HCT116 (cell line): ENCODE measurements at regions not wholly inside any gene's neighbourhood (a gene's known extent, or its start where the extent isn't known, plus 50 kb on each side); places are given as distances from the start of the nearest gene placed in this dataset.

Experiments
- ATAC-seq: fragments of 200-7000 bp; cut with Tn5 transposase; 2 replicates; pipeline ENCODE4 v1.9.1; 2020; ENCODE audit warnings: mild to moderate bottlenecking, moderate library complexity
- BruUV-seq: library from RNA; stranded (reverse); fragments of 400-500 nt; replicated peaks from 2 replicates; lab custom pipeline; 2021; lab: Mats Ljungman, UMichigan
- CTCF ChIA-PET: fragments of 300-600 bp; sonication (Branson Sonifier 250); formaldehyde crosslinking; loops from one replicate; lab custom pipeline; 2021; ENCODE audit warnings: antibody characterized with exemption; lab: Charles Lee
- POLR2A ChIA-PET: fragments of 300-600, 350-600 bp; sonication (Branson Sonifier 250); formaldehyde crosslinking; loops from one replicate; lab custom pipeline; 2021; ENCODE audit warnings: antibody characterized with exemption; lab: Charles Lee
- RAD21 ChIA-PET, 2 experiments: fragments of 300-600 bp; sonication (Branson Sonifier 250); formaldehyde crosslinking; loops; one replicate each; lab custom pipeline; 2023; ENCODE audit warnings: low total read pairs in 2 of 2; ENCODE audit not compliant: uncharacterized antibody in 2 of 2, unreplicated experiment in 2 of 2, low non-redundant PET in 1 of 2; lab: Charles Lee
- DNase-seq: peaks from one replicate; pipeline ENCODE4 v3.0.0-alpha.2; 2010; ENCODE audit warnings: low read depth, low spot score
- H2AFZ ChIP-seq: fragments of 200-600 bp; shearing (Covaris generic), sonication (generic); 2 replicates; pipeline ENCODE4 v1.6.1; 2017; ENCODE audit warnings: low read depth, mixed run types, mixed read lengths, antibody characterized with exemption, low read length; ENCODE audit not compliant: poor library complexity, severe bottlenecking
- H3K27ac ChIP-seq: 2 replicates; pipeline ENCODE4 v1.5.1; 2012; ENCODE audit warnings: low read depth, low read length
- H3K27me3 ChIP-seq: fragments of 200-600 bp; sonication (generic); 2 replicates; pipeline ENCODE4 v1.6.1; 2016; ENCODE audit warnings: mixed run types, low read length, mixed read lengths; ENCODE audit not compliant: insufficient read depth
- H3K36me3 ChIP-seq, 2 experiments: fragments of 200-500 bp in 1 of 2; fragments of 200-600 bp in 1 of 2; sonication (Bioruptor generic) in 1 of 2; sonication (generic) in 1 of 2; 2 replicates each; pipeline versions ENCODE4 v1.5.1 to v1.6.1; 2014 to 2016; ENCODE audit warnings: low read length in 2 of 2, inconsistent platforms in 1 of 2, mixed read lengths in 1 of 2, mixed run types in 1 of 2; ENCODE audit not compliant: insufficient read depth in 2 of 2, control insufficient read depth in 1 of 2
- H3K4me1 ChIP-seq, 2 experiments: fragments of 200-600 bp in 1 of 2; sonication (generic) in 1 of 2; 2 replicates each; pipeline versions ENCODE4 v1.5.1 to v1.6.1; 2012 to 2017; ENCODE audit warnings: low read length in 2 of 2, inconsistent platforms in 1 of 2, mild to moderate bottlenecking in 1 of 2, mixed read lengths in 1 of 2, mixed run types in 1 of 2, moderate library complexity in 1 of 2; ENCODE audit not compliant: insufficient read depth in 2 of 2, control insufficient read depth in 1 of 2
- H3K4me2 ChIP-seq: fragments of 200-600 bp; sonication (generic); 2 replicates; pipeline ENCODE4 v1.6.1; 2017; ENCODE audit warnings: mixed run types, low read length, mixed read lengths
- H3K4me3 ChIP-seq, 2 experiments: fragments of 200-600 bp in 1 of 2; sonication (generic) in 1 of 2; replicated peaks in 1 of 2; 2 replicates each; pipeline ENCODE4 v1.5.1; 2011 to 2016; ENCODE audit warnings: low read length in 2 of 2, control low read depth in 1 of 2, low read depth in 1 of 2, mild to moderate bottlenecking in 1 of 2, mixed read lengths in 1 of 2, mixed run types in 1 of 2
- H3K79me2 ChIP-seq: fragments of 200-600 bp; sonication (generic); 2 replicates; pipeline ENCODE4 v1.6.1; 2017; ENCODE audit warnings: mild to moderate bottlenecking, mixed run types, low read length, moderate library complexity, mixed read lengths; ENCODE audit not compliant: insufficient read depth
- H3K9ac ChIP-seq: fragments of 200-600 bp; sonication (generic); 2 replicates; pipeline ENCODE4 v1.6.1; 2016; ENCODE audit warnings: low read length, mixed read lengths
- H3K9me2 ChIP-seq: fragments of 200-600 bp; sonication (generic), shearing (Covaris generic); 2 replicates; pipeline ENCODE4 v1.6.1; 2017; ENCODE audit warnings: mixed run types, mild to moderate bottlenecking, moderate library complexity; ENCODE audit not compliant: insufficient read depth
- H3K9me3 ChIP-seq, 2 experiments: fragments of 200-500 bp in 1 of 2; fragments of 200-600 bp in 1 of 2; sonication (Bioruptor generic) in 1 of 2; sonication (generic) in 1 of 2; 2 replicates each; pipeline ENCODE4 v1.6.1; 2014 to 2017; ENCODE audit warnings: low read length in 2 of 2, mixed read lengths in 2 of 2, inconsistent platforms in 1 of 2, low read depth in 1 of 2, mild to moderate bottlenecking in 1 of 2, mixed run types in 1 of 2, moderate library complexity in 1 of 2; ENCODE audit not compliant: control insufficient read depth in 1 of 2, insufficient read depth in 1 of 2
- H4K20me1 ChIP-seq: fragments of 200-600 bp; sonication (generic), shearing (Covaris generic); 2 replicates; pipeline ENCODE4 v1.6.1; 2017; ENCODE audit warnings: mixed run types, mild to moderate bottlenecking, moderate library complexity; ENCODE audit not compliant: insufficient read depth
- CBX3 ChIP-seq: IDR thresholded peaks from 2 replicates; pipeline ENCODE4 v1.6.1; 2012; ENCODE audit warnings: low read depth
- CEBPB ChIP-seq: IDR thresholded peaks from 2 replicates; pipeline ENCODE4 v1.6.1; 2012; ENCODE audit warnings: low read depth
- EGR1 ChIP-seq: IDR thresholded peaks from 2 replicates; pipeline ENCODE4 v1.6.1; 2012; ENCODE audit warnings: low read depth
- FOSL1 ChIP-seq: IDR thresholded peaks from 2 replicates; pipeline ENCODE4 v1.6.1; 2012; ENCODE audit warnings: low read depth
- JUND ChIP-seq: IDR thresholded peaks from 2 replicates; pipeline ENCODE4 v1.6.1; 2012
- POLR2AphosphoS5 ChIP-seq: IDR thresholded peaks from 2 replicates; pipeline ENCODE4 v1.6.1; 2011; ENCODE audit warnings: mild to moderate bottlenecking, low read depth, low read length, moderate library complexity
- TCF7L2 ChIP-seq: IDR thresholded peaks from 2 replicates; pipeline ENCODE4 v1.7.0; 2011; ENCODE audit warnings: borderline replicate concordance, inconsistent platforms; ENCODE audit not compliant: insufficient read depth, insufficient read length; ENCODE audit errors: extremely low read depth
- YY1 ChIP-seq: IDR thresholded peaks from 2 replicates; pipeline ENCODE4 v1.6.1; 2011; ENCODE audit warnings: low read length, low read depth, moderate library complexity, mild to moderate bottlenecking; ENCODE audit not compliant: insufficient replicate concordance; ENCODE audit errors: extremely low read depth
- ZNF274 ChIP-seq: fragments of 200-500 bp; sonication (Bioruptor generic); IDR thresholded peaks from 2 replicates; pipeline ENCODE4 v1.6.1; 2014; ENCODE audit warnings: mild to moderate bottlenecking, low read depth, low read length, inconsistent platforms
- intact Hi-C: fragments of 100-400 bp; cut with micrococcal nuclease; formaldehyde crosslinking; loops from 2 replicates; pipeline ENCODE4 v1.10.0; 2022
- TF ChIP-seq, protein P1 (sequence below): IDR thresholded peaks from 2 replicates; pipeline ENCODE4 v1.6.1; 2011; ENCODE audit warnings: mild to moderate bottlenecking, low read length, moderate library complexity; ENCODE audit not compliant: insufficient replicate concordance; ENCODE audit errors: extremely low read depth
- TF ChIP-seq, protein P2 (sequence below): IDR thresholded peaks from 2 replicates; pipeline ENCODE4 v1.6.1; 2012

DNA sequence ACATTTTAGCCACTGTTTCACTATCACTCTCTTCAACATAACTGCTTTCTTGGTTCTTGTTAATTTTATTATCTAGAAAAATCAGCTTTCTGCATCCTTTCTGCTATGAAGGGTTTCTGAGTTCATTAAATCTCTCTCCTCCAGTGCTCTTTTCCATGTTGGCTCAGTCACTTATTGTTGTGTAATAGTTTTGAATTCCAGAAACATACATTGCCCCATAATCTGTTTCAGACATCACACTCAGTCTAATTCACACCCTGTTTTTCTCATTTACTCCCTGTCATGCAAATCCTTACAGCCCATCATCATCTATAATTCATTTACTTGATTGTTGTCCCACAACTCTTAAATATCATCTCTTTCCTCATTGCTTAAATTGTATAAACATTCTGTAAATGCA, 176.1 kb upstream of the CDH12 start:
- BruUV-seq, result no TSS peak
- DNase-seq, result no peak
- no peaks in the 10 kb centered on the region for H3K79me2 ChIP-seq
- intact Hi-C loops, result no loop called here
- H3K36me3 ChIP-seq, result no peaks in the 10 kb centered on the region
- H3K4me2 ChIP-seq, result no peak overlapping the region
- H3K27ac ChIP-seq, result no peak overlapping the region
- POLR2A ChIA-PET, result no interaction called here
- no peaks in the 10 kb centered on the region for H3K9me2 ChIP-seq
- CTCF ChIA-PET, result no interaction called here
- H4K20me1 ChIP-seq, result no peaks in the 10 kb centered on the region
- H2AFZ ChIP-seq, result no peak overlapping the region
- RAD21 ChIA-PET, result no interaction called here
- no peak overlapping the region for H3K4me3 ChIP-seq
- H3K9ac ChIP-seq, result no peak overlapping the region
- TF ChIP-seq TCF7L2, result no peak
- no peak for TF ChIP-seq ZNF274
- no peak for TF ChIP-seq CEBPB
- no peak for TF ChIP-seq EGR1
- TF ChIP-seq CBX3, result no peak
- TF ChIP-seq, protein P1, sequence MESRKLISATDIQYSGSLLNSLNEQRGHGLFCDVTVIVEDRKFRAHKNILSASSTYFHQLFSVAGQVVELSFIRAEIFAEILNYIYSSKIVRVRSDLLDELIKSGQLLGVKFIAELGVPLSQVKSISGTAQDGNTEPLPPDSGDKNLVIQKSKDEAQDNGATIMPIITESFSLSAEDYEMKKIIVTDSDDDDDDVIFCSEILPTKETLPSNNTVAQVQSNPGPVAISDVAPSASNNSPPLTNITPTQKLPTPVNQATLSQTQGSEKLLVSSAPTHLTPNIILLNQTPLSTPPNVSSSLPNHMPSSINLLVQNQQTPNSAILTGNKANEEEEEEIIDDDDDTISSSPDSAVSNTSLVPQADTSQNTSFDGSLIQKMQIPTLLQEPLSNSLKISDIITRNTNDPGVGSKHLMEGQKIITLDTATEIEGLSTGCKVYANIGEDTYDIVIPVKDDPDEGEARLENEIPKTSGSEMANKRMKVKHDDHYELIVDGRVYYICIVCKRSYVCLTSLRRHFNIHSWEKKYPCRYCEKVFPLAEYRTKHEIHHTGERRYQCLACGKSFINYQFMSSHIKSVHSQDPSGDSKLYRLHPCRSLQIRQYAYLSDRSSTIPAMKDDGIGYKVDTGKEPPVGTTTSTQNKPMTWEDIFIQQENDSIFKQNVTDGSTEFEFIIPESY, result no peak
- TF ChIP-seq, protein P2, sequence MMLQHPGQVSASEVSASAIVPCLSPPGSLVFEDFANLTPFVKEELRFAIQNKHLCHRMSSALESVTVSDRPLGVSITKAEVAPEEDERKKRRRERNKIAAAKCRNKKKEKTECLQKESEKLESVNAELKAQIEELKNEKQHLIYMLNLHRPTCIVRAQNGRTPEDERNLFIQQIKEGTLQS, result no peak
- no peak for TF ChIP-seq FOSL1
- no peak for TF ChIP-seq JUND
- TF ChIP-seq POLR2AphosphoS5, result no peak
- TF ChIP-seq YY1, result no peak
- peaks cover 9 to 46% of the 10 kb centered on the region in 2 experiments; a peak in 3 of 4 replicates for H3K9me3 ChIP-seq
- H3K4me1 ChIP-seq, result no peaks in the 10 kb centered on the region
- no peak for ATAC-seq
- no peaks in the 10 kb centered on the region for H3K27me3 ChIP-seq
